ENCODE measurements at regions not wholly inside any gene's neighbourhood (a gene's known extent, or its start where the extent isn't known, plus 50 kb on each side); places are given as distances from the start of the nearest gene placed in this dataset.

- Mint-ChIP-seq H3K4me1 (peaks cover 7% of the 10 kb centered on the region), H3K27me3 (peaks cover 7% of the 10 kb centered on the region), H3K4me3 (no peak overlapping the region), H3K27ac (no peak overlapping the region), H3K36me3 (ENCODE audit: low read depth) (no peaks in the 10 kb centered on the region), H3K9me3 (no peaks in the 10 kb centered on the region)
- ATAC-seq (no peak), DNase-seq (no peak)
Measured at GRCh38 chr2:200128296-200128695, 172.9 kb downstream of the MAIP1 start.

GRCh38 chr2:200129721-200130462 lies 174.5 kb downstream of the MAIP1 start:
- ATAC-seq (no peak), DNase-seq (no peak)
- H3K9me3 Mint-ChIP-seq, result no peaks in the 10 kb centered on the region
- H3K4me3 Mint-ChIP-seq, result no peak overlapping the region
- H3K27ac Mint-ChIP-seq, result no peak overlapping the region
- H3K27me3 Mint-ChIP-seq, result peaks cover 7% of the 10 kb centered on the region
- H3K36me3 Mint-ChIP-seq (ENCODE audit: low read depth), result no peaks in the 10 kb centered on the region
- H3K4me1 Mint-ChIP-seq, result peaks cover 7% of the 10 kb centered on the region

- ATAC-seq, result no peak
- DNase-seq, result no peak
- Mint-ChIP-seq H3K27ac (no peak overlapping the region), H3K36me3 (ENCODE audit: low read depth) (no peaks in the 10 kb centered on the region), H3K27me3 (peaks cover 7% of the 10 kb centered on the region), H3K4me3 (no peak overlapping the region), H3K4me1 (peaks cover 7% of the 10 kb centered on the region), H3K9me3 (no peaks in the 10 kb centered on the region)
Measured at GRCh38 chr2:200130762-200131166, 175.4 kb downstream of the MAIP1 start.

- H3K4me3 Mint-ChIP-seq, result no peak overlapping the region
- H3K27ac Mint-ChIP-seq, result no peak overlapping the region
- H3K9me3 Mint-ChIP-seq, result no peaks in the 10 kb centered on the region
Measured at GRCh38 chr2:200131307-200131706, 175.2 kb upstream of the SPATS2L start.

GRCh38 chr2:200135082-200135481 lies 171.4 kb upstream of the SPATS2L start:
- no peak overlapping the region for H3K27ac Mint-ChIP-seq
- ATAC-seq (peak; percentile 10), DNase-seq (no peak)
- peaks cover 7% of the 10 kb centered on the region for H3K4me1 Mint-ChIP-seq
- peaks cover 5% of the 10 kb centered on the region for H3K27me3 Mint-ChIP-seq
- H3K36me3 Mint-ChIP-seq (ENCODE audit: low read depth), result no peaks in the 10 kb centered on the region
- H3K4me3 Mint-ChIP-seq, result no peak overlapping the region
- no peaks in the 10 kb centered on the region for H3K9me3 Mint-ChIP-seq

More at GRCh38 chr2:200131307-200131706, 175.2 kb upstream of the SPATS2L start:
- Mint-ChIP-seq H3K4me1 (peaks cover 7% of the 10 kb centered on the region), H3K36me3 (ENCODE audit: low read depth) (no peaks in the 10 kb centered on the region), H3K27me3 (peaks cover 7% of the 10 kb centered on the region)
- no peak for DNase-seq
- no peak for ATAC-seq

GRCh38 chr2:200136655-200137054 lies 169.8 kb upstream of the SPATS2L start:
- Mint-ChIP-seq H3K4me3 (no peak overlapping the region), H3K27me3 (peaks cover 2% of the 10 kb centered on the region), H3K36me3 (ENCODE audit: low read depth) (no peaks in the 10 kb centered on the region), H3K4me1 (peaks cover 7% of the 10 kb centered on the region), H3K9me3 (no peaks in the 10 kb centered on the region), H3K27ac (no peak overlapping the region)
- ATAC-seq (no peak), DNase-seq (no peak)

- Mint-ChIP-seq H3K36me3 (ENCODE audit: low read depth) (no peaks in the 10 kb centered on the region), H3K4me1 (peaks cover 7% of the 10 kb centered on the region), H3K4me3 (no peak overlapping the region), H3K27me3 (peaks cover 2% of the 10 kb centered on the region), H3K9me3 (no peaks in the 10 kb centered on the region), H3K27ac (no peak overlapping the region)
- no peak for DNase-seq
- no peak for ATAC-seq
Measured at GRCh38 chr2:200137271-200137670, 169.2 kb upstream of the SPATS2L start.

GRCh38 chr2:200137691-200138090 lies 168.8 kb upstream of the SPATS2L start:
- Mint-ChIP-seq H3K9me3 (no peaks in the 10 kb centered on the region), H3K27me3 (peaks cover 2% of the 10 kb centered on the region), H3K27ac (no peak overlapping the region), H3K4me1 (peaks cover 3% of the 10 kb centered on the region), H3K4me3 (no peak overlapping the region), H3K36me3 (ENCODE audit: low read depth) (no peaks in the 10 kb centered on the region)
- DNase-seq (no peak), ATAC-seq (no peak)

- no peak for ATAC-seq
- DNase-seq, result no peak
- Mint-ChIP-seq H3K4me1 (no peaks in the 10 kb centered on the region), H3K27me3 (peaks cover 2% of the 10 kb centered on the region), H3K36me3 (ENCODE audit: low read depth) (no peaks in the 10 kb centered on the region), H3K27ac (no peak overlapping the region), H3K4me3 (no peak overlapping the region), H3K9me3 (peaks cover 6% of the 10 kb centered on the region)
Measured at GRCh38 chr2:200138391-200139124, 167.9 kb upstream of the SPATS2L start.

GRCh38 chr2:200144571-200144970 lies 161.9 kb upstream of the SPATS2L start:
- ATAC-seq, result no peak
- peaks cover 13% of the 10 kb centered on the region for H3K27me3 Mint-ChIP-seq
- no peaks in the 10 kb centered on the region for H3K4me1 Mint-ChIP-seq
- no peak for DNase-seq
- H3K9me3 Mint-ChIP-seq, result peaks cover 21% of the 10 kb centered on the region
- no peak overlapping the region for H3K27ac Mint-ChIP-seq
- H3K4me3 Mint-ChIP-seq, result no peak overlapping the region
- peaks cover 3% of the 10 kb centered on the region for H3K36me3 Mint-ChIP-seq (ENCODE audit: low read depth)

- peaks cover 3% of the 10 kb centered on the region for H3K36me3 Mint-ChIP-seq (ENCODE audit: low read depth)
- H3K27me3 Mint-ChIP-seq, result peaks cover 11% of the 10 kb centered on the region
- no peak for DNase-seq
- H3K4me1 Mint-ChIP-seq, result no peaks in the 10 kb centered on the region
- no peak overlapping the region for H3K27ac Mint-ChIP-seq
- no peak for ATAC-seq
- H3K9me3 Mint-ChIP-seq, result peaks cover 33% of the 10 kb centered on the region
- no peak overlapping the region for H3K4me3 Mint-ChIP-seq
Measured at GRCh38 chr2:200146501-200146900, 160.0 kb upstream of the SPATS2L start.

GRCh38 chr2:200147371-200147770 lies 159.1 kb upstream of the SPATS2L start:
- Mint-ChIP-seq H3K36me3 (ENCODE audit: low read depth) (peaks cover 3% of the 10 kb centered on the region), H3K4me1 (no peaks in the 10 kb centered on the region), H3K27ac (no peak overlapping the region), H3K4me3 (no peak overlapping the region), H3K27me3 (peaks cover 11% of the 10 kb centered on the region), H3K9me3 (peaks cover 38% of the 10 kb centered on the region)
- DNase-seq (no peak), ATAC-seq (no peak)

- ATAC-seq, result no peak
- Mint-ChIP-seq H3K27me3 (peaks cover 11% of the 10 kb centered on the region), H3K9me3 (peaks cover 41% of the 10 kb centered on the region), H3K27ac (no peak overlapping the region), H3K4me1 (no peaks in the 10 kb centered on the region), H3K4me3 (no peak overlapping the region), H3K36me3 (ENCODE audit: low read depth) (peaks cover 3% of the 10 kb centered on the region)
- no peak for DNase-seq
Measured at GRCh38 chr2:200148366-200148765, 158.1 kb upstream of the SPATS2L start.

GRCh38 chr2:200150411-200151086 lies 155.9 kb upstream of the SPATS2L start:
- H3K4me1 Mint-ChIP-seq, result no peaks in the 10 kb centered on the region
- DNase-seq (no peak), ATAC-seq (no peak)
- peaks cover 6% of the 10 kb centered on the region for H3K27me3 Mint-ChIP-seq
- H3K27ac Mint-ChIP-seq, result no peak overlapping the region
- H3K4me3 Mint-ChIP-seq, result no peak overlapping the region
- no peaks in the 10 kb centered on the region for H3K36me3 Mint-ChIP-seq (ENCODE audit: low read depth)
- peaks cover 24% of the 10 kb centered on the region for H3K9me3 Mint-ChIP-seq

- no peak overlapping the region for H3K4me3 Mint-ChIP-seq
- no peaks in the 10 kb centered on the region for H3K4me1 Mint-ChIP-seq
- no peak for DNase-seq
- H3K27ac Mint-ChIP-seq, result no peak overlapping the region
- no peaks in the 10 kb centered on the region for H3K27me3 Mint-ChIP-seq
- no peak for ATAC-seq
- H3K9me3 Mint-ChIP-seq, result peaks cover 17% of the 10 kb centered on the region
- no peaks in the 10 kb centered on the region for H3K36me3 Mint-ChIP-seq (ENCODE audit: low read depth)
Measured at GRCh38 chr2:200155652-200156051, 150.8 kb upstream of the SPATS2L start.

Measured in activated naive CD8-positive, alpha-beta T cell treated with anti-CD3 and anti-CD28 coated beads, Interleukin-2, amount 50 U/mL, for 24 hours (primary cell).